ENCODE measurements at regions not wholly inside any gene's neighbourhood (a gene's known extent, or its start where the extent isn't known, plus 50 kb on each side); places are given as distances from the start of the nearest gene placed in this dataset.
"Not testable (repeated sequence)": the region's sequence is repeated elsewhere in the genome, so short reads cannot be mapped to it uniquely, and the experiment has no call there.

GRCh38 chr16:87209808-87210512 is 107.2 kb downstream of the C16orf95 start:
- POLR2A ChIA-PET (ENCODE audit: partially characterized antibody) = no interaction called here
- peaks cover 0 to 3% of the 10 kb centered on the region in 2 donors for H3K9me3 ChIP-seq (ENCODE audit: control insufficient read depth in 1 of 2, low read length in 2 of 2)
- H3K4me3 Mint-ChIP-seq = no peak overlapping the region
- peaks cover 0 to 4% (median 0%) of the 10 kb centered on the region in 8 donors for H3K9me3 Mint-ChIP-seq
- peaks cover 0 to 1% of the 10 kb centered on the region in 2 donors for H3K27me3 Mint-ChIP-seq
- no peaks in the 10 kb centered on the region for H3K36me3 ChIP-seq (ENCODE audit: insufficient read depth, low read length)
- H3K36me3 Mint-ChIP-seq = no peaks in the 10 kb centered on the region
- H3K27me3 ChIP-seq (ENCODE audit: insufficient read depth, low read length) = no peaks in the 10 kb centered on the region
- H3K4me3 ChIP-seq (ENCODE audit: low read length in 2 of 2) = no peak overlapping the region
- no peaks in the 10 kb centered on the region for H3K4me1 Mint-ChIP-seq
- no peaks in the 10 kb centered on the region for H3K4me1 ChIP-seq (ENCODE audit: insufficient read depth, low read length)
- CTCF ChIA-PET (ENCODE audit: partially characterized antibody) = no interaction called here
- H3K27ac Mint-ChIP-seq = no peak overlapping the region
- DNase-seq = no peak
- intact Hi-C loops (cut with micrococcal nuclease) = no loop called here
- H3K27ac ChIP-seq (ENCODE audit: low read depth, low read length) = no peak overlapping the region

- DNase-seq = no peak
- H3K27ac Mint-ChIP-seq = no peak overlapping the region
- H3K4me3 Mint-ChIP-seq = no peak overlapping the region
- H3K9me3 Mint-ChIP-seq = peaks cover 0 to 4% (median 0%) of the 10 kb centered on the region in 8 donors
- H3K36me3 Mint-ChIP-seq = no peaks in the 10 kb centered on the region
- intact Hi-C loops (cut with micrococcal nuclease) = no loop called here
- Histone ChIP-seq H3K27me3 (ENCODE audit: insufficient read depth, low read length) (no peaks in the 10 kb centered on the region), H3K36me3 (ENCODE audit: insufficient read depth, low read length) (no peaks in the 10 kb centered on the region), H3K9me3 (ENCODE audit: control insufficient read depth in 1 of 2, low read length in 2 of 2) (peaks cover 0 to 3% of the 10 kb centered on the region in 2 donors), H3K4me1 (ENCODE audit: insufficient read depth, low read length) (no peaks in the 10 kb centered on the region), H3K27ac (ENCODE audit: low read depth, low read length) (no peak overlapping the region), H3K4me3 (ENCODE audit: low read length in 2 of 2) (no peak overlapping the region)
- ChIA-PET CTCF (ENCODE audit: partially characterized antibody) (interaction anchor here (0.8 kb wide), 1 partner anchor 24 kb away, joined by 3 read pairs; no protein-coding TSS in a partner anchor), POLR2A (ENCODE audit: partially characterized antibody) (no interaction called here)
- H3K4me1 Mint-ChIP-seq = no peaks in the 10 kb centered on the region
- peaks cover 0 to 1% of the 10 kb centered on the region in 2 donors for H3K27me3 Mint-ChIP-seq
Measured at GRCh38 chr16:87210894-87211293, 106.3 kb downstream of the C16orf95 start.

- CTCF ChIA-PET (ENCODE audit: partially characterized antibody) = no interaction called here
- no peaks in the 10 kb centered on the region for H3K36me3 ChIP-seq (ENCODE audit: insufficient read depth, low read length)
- H3K27me3 ChIP-seq (ENCODE audit: insufficient read depth, low read length) = no peaks in the 10 kb centered on the region
- no peaks in the 10 kb centered on the region for H3K4me1 Mint-ChIP-seq
- H3K9me3 Mint-ChIP-seq = peaks cover 0 to 4% (median 0%) of the 10 kb centered on the region in 8 donors
- peaks cover 0 to 3% of the 10 kb centered on the region in 2 donors for H3K9me3 ChIP-seq (ENCODE audit: control insufficient read depth in 1 of 2, low read length in 2 of 2)
- no peak overlapping the region for H3K27ac Mint-ChIP-seq
- POLR2A ChIA-PET (ENCODE audit: partially characterized antibody) = no interaction called here
- H3K4me1 ChIP-seq (ENCODE audit: insufficient read depth, low read length) = no peaks in the 10 kb centered on the region
- H3K36me3 Mint-ChIP-seq = no peaks in the 10 kb centered on the region
- no peak overlapping the region for H3K4me3 ChIP-seq (ENCODE audit: low read length in 2 of 2)
- intact Hi-C loops (cut with micrococcal nuclease) = no loop called here
- no peak overlapping the region for H3K4me3 Mint-ChIP-seq
- DNase-seq = no peak
- H3K27me3 Mint-ChIP-seq = peaks cover 0 to 1% of the 10 kb centered on the region in 2 donors
- no peak overlapping the region for H3K27ac ChIP-seq (ENCODE audit: low read depth, low read length)
Measured at GRCh38 chr16:87212026-87212425, 105.2 kb downstream of the C16orf95 start.

- intact Hi-C loops (cut with micrococcal nuclease) = no loop called here
Measured at GRCh38 chr16:87213536-87213935, 103.7 kb downstream of the C16orf95 start.

GRCh38 chr16:87216148-87216840 is 100.9 kb downstream of the C16orf95 start:
- no peaks in the 10 kb centered on the region for H3K36me3 ChIP-seq (ENCODE audit: insufficient read depth, low read length)

More at GRCh38 chr16:87213536-87213935, 103.7 kb downstream of the C16orf95 start:
- peaks cover 0 to 1% of the 10 kb centered on the region in 2 donors for H3K27me3 Mint-ChIP-seq
- ChIA-PET POLR2A (ENCODE audit: partially characterized antibody) (no interaction called here), CTCF (ENCODE audit: partially characterized antibody) (no interaction called here)
- Histone ChIP-seq H3K27ac (ENCODE audit: low read depth, low read length) (no peak overlapping the region), H3K4me1 (ENCODE audit: insufficient read depth, low read length) (no peaks in the 10 kb centered on the region), H3K36me3 (ENCODE audit: insufficient read depth, low read length) (no peaks in the 10 kb centered on the region), H3K27me3 (ENCODE audit: insufficient read depth, low read length) (no peaks in the 10 kb centered on the region), H3K4me3 (ENCODE audit: low read length in 2 of 2) (no peak overlapping the region), H3K9me3 (ENCODE audit: control insufficient read depth in 1 of 2, low read length in 2 of 2) (peaks cover 0 to 3% of the 10 kb centered on the region in 2 donors)
- no peak overlapping the region for H3K4me3 Mint-ChIP-seq
- no peaks in the 10 kb centered on the region for H3K9me3 Mint-ChIP-seq
- H3K4me1 Mint-ChIP-seq = no peaks in the 10 kb centered on the region
- DNase-seq = no peak
- H3K36me3 Mint-ChIP-seq = no peaks in the 10 kb centered on the region
- no peak overlapping the region for H3K27ac Mint-ChIP-seq

GRCh38 chr16:87216841-87217275 is 100.3 kb downstream of the C16orf95 start:
- H3K4me3 Mint-ChIP-seq = no peak overlapping the region
- intact Hi-C loops (cut with micrococcal nuclease) = no loop called here
- H3K9me3 Mint-ChIP-seq = peaks cover 0 to 3% (median 0%) of the 10 kb centered on the region in 8 donors
- H3K27ac ChIP-seq (ENCODE audit: low read depth, low read length) = no peak overlapping the region
- no peaks in the 10 kb centered on the region for H3K27me3 ChIP-seq (ENCODE audit: insufficient read depth, low read length)
- no peaks in the 10 kb centered on the region for H3K4me1 ChIP-seq (ENCODE audit: insufficient read depth, low read length)
- ChIA-PET CTCF (ENCODE audit: partially characterized antibody) (no interaction called here), POLR2A (ENCODE audit: partially characterized antibody) (no interaction called here)
- no peaks in the 10 kb centered on the region for H3K36me3 ChIP-seq (ENCODE audit: insufficient read depth, low read length)
- H3K27me3 Mint-ChIP-seq = peaks cover 0 to 1% of the 10 kb centered on the region in 2 donors
- H3K27ac Mint-ChIP-seq = no peak overlapping the region
- H3K36me3 Mint-ChIP-seq = no peaks in the 10 kb centered on the region
- DNase-seq = no peak
- peaks cover 0 to 2% (median 0%) of the 10 kb centered on the region in 4 donors for H3K4me1 Mint-ChIP-seq
- no peak overlapping the region for H3K4me3 ChIP-seq (ENCODE audit: low read length in 2 of 2)
- H3K9me3 ChIP-seq (ENCODE audit: control insufficient read depth in 1 of 2, low read length in 2 of 2) = no peaks in the 10 kb centered on the region

More at GRCh38 chr16:87216148-87216840, 100.9 kb downstream of the C16orf95 start:
- peaks cover 0 to 2% (median 0%) of the 10 kb centered on the region in 4 donors for H3K4me1 Mint-ChIP-seq
- H3K4me3 Mint-ChIP-seq = no peak overlapping the region
- no peaks in the 10 kb centered on the region for H3K9me3 ChIP-seq (ENCODE audit: control insufficient read depth in 1 of 2, low read length in 2 of 2)
- H3K27me3 ChIP-seq (ENCODE audit: insufficient read depth, low read length) = no peaks in the 10 kb centered on the region
- no peak overlapping the region for H3K27ac ChIP-seq (ENCODE audit: low read depth, low read length)
- no peaks in the 10 kb centered on the region for H3K4me1 ChIP-seq (ENCODE audit: insufficient read depth, low read length)
- POLR2A ChIA-PET (ENCODE audit: partially characterized antibody) = no interaction called here
- no peak for DNase-seq
- H3K9me3 Mint-ChIP-seq = peaks cover 0 to 3% (median 0%) of the 10 kb centered on the region in 8 donors
- H3K27ac Mint-ChIP-seq = no peak overlapping the region
- CTCF ChIA-PET (ENCODE audit: partially characterized antibody) = no interaction called here
- no peak overlapping the region for H3K4me3 ChIP-seq (ENCODE audit: low read length in 2 of 2)
- intact Hi-C loops (cut with micrococcal nuclease) = no loop called here
- no peaks in the 10 kb centered on the region for H3K36me3 Mint-ChIP-seq
- H3K27me3 Mint-ChIP-seq = peaks cover 0 to 1% of the 10 kb centered on the region in 2 donors

- CTCF ChIA-PET (ENCODE audit: partially characterized antibody); H3K27ac Mint-ChIP-seq; H3K9me3 ChIP-seq (ENCODE audit: control insufficient read depth in 1 of 2, low read length in 2 of 2); H3K4me1 ChIP-seq (ENCODE audit: insufficient read depth, low read length); intact Hi-C loops (cut with micrococcal nuclease); H3K4me1 Mint-ChIP-seq; H3K27ac ChIP-seq (ENCODE audit: low read depth, low read length); H3K27me3 ChIP-seq (ENCODE audit: insufficient read depth, low read length); H3K4me3 Mint-ChIP-seq; H3K4me3 ChIP-seq (ENCODE audit: low read length in 2 of 2); H3K27me3 Mint-ChIP-seq; POLR2A ChIA-PET (ENCODE audit: partially characterized antibody); H3K9me3 Mint-ChIP-seq; DNase-seq; H3K36me3 Mint-ChIP-seq; H3K36me3 ChIP-seq (ENCODE audit: insufficient read depth, low read length): not testable (repeated sequence)
Measured at GRCh38 chr16:87217802-87218201, 99.4 kb downstream of the C16orf95 start.

Measured in CD4-positive, alpha-beta memory T cell (primary cell).